LNCaP clone FGC (cell line): ENCODE measurements at regions not wholly inside any gene's neighbourhood (a gene's known extent, or its start where the extent isn't known, plus 50 kb on each side); places are given as distances from the start of the nearest gene placed in this dataset.

ENCODE experiments used
- DNase-seq: peaks from one replicate; pipeline ENCODE4 v3.0.0-alpha.2; 2011; ENCODE audit warnings: low read depth
- H3K4me3 ChIP-seq: 2 replicates; pipeline ENCODE4 v1.5.1; 2011; ENCODE audit warnings: mild to moderate bottlenecking, low read depth, low read length, control low read depth
- TF ChIP-seq, protein P1 (sequence below): IDR thresholded peaks from 2 replicates; pipeline ENCODE4 v1.5.1; 2012; ENCODE audit warnings: mild to moderate bottlenecking; ENCODE audit not compliant: control insufficient read depth, insufficient read depth; ENCODE audit errors: extremely low read depth

DNA sequence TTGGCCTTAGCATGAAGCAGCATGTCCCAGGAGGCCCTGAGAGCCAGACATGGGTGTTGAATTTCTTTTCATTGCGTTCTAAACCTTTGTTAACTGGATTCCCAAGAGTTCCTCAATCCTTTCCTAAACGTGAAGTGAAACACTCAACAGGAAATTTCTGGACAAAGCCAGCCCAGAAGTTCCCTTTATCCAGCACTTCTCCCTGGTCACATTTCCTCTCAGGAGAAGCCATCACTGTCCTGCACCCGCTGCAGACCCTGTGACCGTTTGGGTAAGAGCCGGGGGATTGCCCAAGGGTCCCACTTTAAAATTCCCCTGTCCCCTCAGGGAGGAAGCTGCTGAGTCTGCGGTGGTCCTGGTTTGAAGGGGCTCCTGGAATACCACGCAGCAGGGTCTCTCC, 88.0 kb upstream of the ZPBP start:
- DNase-seq = no peak
- no peak overlapping the region for H3K4me3 ChIP-seq
- TF ChIP-seq, protein P1, sequence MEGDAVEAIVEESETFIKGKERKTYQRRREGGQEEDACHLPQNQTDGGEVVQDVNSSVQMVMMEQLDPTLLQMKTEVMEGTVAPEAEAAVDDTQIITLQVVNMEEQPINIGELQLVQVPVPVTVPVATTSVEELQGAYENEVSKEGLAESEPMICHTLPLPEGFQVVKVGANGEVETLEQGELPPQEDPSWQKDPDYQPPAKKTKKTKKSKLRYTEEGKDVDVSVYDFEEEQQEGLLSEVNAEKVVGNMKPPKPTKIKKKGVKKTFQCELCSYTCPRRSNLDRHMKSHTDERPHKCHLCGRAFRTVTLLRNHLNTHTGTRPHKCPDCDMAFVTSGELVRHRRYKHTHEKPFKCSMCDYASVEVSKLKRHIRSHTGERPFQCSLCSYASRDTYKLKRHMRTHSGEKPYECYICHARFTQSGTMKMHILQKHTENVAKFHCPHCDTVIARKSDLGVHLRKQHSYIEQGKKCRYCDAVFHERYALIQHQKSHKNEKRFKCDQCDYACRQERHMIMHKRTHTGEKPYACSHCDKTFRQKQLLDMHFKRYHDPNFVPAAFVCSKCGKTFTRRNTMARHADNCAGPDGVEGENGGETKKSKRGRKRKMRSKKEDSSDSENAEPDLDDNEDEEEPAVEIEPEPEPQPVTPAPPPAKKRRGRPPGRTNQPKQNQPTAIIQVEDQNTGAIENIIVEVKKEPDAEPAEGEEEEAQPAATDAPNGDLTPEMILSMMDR = no peak

DNA sequence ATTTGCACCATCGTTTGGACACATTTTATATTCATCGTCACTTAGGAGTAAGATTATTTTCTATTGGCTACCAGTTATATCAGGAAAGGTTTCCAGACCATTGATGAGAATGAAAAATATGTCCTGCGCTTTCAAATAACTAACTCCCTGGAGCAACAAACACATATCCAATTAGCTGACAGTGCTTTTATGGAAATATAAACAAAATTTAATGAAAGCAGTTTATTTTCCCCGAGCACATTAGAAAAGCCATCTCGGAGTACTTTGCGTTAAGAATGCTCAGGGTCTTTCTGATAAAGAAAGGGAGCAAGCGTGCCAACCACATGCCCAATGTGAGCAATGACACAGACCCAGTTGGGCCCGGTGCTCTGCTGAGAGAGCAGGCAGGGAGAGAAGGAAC, 85.1 kb upstream of the ZPBP start:
- H3K4me3 ChIP-seq = no peak overlapping the region
- no peak for DNase-seq
- TF ChIP-seq, protein P1 = no peak

DNA sequence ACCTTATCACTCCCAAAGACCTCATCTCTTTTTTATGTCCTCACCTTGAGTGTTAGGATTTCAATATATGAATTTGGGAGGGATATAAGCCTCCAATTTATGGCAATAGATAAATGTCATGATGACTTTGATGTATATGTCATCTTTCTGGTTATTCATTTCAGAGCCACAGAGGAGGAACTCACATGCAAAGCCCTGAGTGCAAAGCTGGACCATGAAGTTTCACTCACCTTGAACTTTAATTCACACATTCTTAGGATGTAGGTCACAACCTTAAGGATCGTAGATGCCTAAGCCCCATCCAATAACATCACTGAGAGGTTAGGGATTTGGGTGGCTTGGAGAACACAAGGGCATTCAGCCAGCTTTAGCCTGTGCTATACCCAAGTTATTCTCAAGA, 81.9 kb upstream of the ZPBP start:
- TF ChIP-seq, protein P1 = no peak
- DNase-seq = no peak

DNA sequence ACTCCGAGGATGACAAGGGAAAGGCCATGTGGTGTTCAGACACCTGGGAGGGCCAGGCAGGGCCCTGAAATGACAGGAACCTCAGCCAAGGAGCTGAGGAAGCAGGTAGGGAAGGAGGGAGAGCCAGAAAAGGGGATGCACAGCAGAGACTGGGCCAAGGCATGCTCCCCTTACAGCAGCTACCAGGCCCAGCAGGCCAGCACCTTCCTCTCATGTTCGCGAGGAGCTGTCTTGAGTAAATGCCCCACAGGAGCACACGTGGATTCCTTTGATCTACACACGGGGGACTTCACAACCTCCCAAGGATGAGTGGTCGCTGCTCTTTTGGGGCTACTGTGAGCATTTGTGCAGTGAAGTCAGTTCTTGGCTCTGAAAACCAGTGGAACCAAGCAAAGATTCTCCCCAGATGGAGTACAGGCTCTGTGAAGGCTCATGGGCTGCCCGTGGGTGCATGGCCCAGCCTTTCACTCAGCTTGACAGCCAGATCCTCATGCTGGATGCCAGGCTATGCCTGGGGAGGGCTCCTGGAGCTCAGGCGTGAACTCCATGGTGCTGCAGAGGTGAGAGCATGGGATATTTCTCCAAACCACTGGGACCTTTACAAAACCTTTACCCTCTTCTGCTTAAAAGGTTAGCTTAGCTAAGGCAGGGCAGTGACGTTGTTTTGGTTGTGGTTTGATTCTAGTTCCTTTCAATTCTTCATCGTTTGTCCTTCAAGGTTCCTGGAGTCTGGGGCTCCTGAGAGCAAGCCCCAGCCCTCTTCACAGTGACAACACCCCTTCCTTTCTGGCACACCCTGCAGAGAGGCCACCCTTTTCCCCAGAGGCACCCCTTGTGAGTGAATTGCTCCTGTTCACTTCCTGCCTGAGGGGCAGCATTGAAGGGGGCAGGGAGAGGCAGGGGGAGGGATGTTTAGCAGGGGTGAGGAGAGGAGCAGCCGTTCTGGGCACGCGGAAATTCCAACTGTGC, 74.2 kb upstream of the ZPBP start:
- no peak overlapping the region for H3K4me3 ChIP-seq
- TF ChIP-seq, protein P1 = no peak
- no peak for DNase-seq

More for the DNA sequence above, 81.9 kb upstream of the ZPBP start:
- no peak overlapping the region for H3K4me3 ChIP-seq

DNA sequence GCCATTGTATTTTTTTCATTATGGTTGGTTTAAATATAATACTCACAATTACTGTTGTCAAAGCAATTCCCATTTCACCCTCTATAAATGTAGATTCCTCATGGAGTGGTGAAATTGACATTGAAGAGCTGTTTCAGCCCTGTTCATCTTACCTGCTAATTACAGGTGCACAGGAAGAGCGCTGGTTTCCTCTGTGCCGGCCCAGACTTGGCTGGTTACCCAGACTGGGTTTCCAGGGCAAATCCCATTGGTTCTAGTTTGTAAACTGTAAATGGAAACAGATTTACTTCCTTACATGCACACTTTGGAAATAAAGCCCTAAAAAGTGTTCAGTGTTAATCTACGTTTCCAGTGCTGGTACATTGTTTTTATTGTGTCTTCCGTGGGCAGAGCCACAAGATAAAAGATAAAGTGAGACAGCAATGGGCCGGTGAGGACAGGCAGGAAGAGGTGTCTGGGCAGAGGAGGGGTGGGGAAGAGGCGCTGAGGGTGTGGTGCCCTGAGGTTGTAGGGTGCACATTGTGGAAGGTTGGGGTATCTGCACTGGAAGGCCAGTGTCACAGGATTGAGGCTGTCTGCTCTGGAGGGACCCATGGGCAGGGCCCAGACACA, 71.6 kb upstream of the ZPBP start:
- no peak for DNase-seq
- no peak overlapping the region for H3K4me3 ChIP-seq
- TF ChIP-seq, protein P1 = no peak

DNA sequence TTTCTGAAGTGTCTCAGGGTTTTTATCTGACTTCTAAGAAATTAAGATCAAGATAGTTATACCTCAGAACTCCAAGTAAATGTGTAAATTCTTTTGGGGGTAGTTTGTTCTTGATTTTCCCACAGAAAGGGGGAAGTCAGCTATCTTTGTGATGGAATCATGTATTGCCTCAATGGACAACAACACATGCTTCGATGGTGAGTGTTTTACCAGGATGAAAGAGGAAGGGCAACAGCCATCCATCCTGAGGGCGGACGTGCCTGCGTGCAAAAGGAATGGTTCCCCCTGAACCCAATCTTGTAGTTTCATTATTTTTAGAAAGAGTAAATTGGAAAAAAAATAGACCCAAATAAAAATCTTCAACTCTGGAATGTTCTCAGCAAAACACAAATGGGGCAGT, 67.2 kb upstream of the ZPBP start:
- DNase-seq = no peak
- TF ChIP-seq, protein P1 = no peak
- no peak overlapping the region for H3K4me3 ChIP-seq
